ENCODE measurements at regions not wholly inside any gene's neighbourhood (a gene's known extent, or its start where the extent isn't known, plus 50 kb on each side); places are given as distances from the start of the nearest gene placed in this dataset.

DNA sequence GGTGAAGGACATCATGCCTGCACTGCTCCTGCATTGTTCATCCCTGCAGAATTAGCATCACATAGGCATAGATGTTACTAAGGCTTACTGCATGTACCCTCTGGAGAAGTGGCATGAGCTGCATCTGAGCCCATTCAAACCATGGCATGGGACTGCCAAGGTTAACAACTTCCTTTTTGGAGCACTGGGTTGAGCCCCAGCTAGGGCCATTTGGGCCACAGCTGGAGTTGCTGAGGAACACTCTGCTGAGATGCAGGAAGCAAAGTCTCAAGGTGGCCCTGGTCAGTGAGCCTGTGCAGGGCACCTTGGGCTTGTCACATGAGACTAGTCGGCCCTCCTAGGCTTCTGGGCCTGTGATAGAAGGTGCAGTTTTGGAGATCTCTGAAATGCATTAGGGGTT, 511.2 kb downstream of the C12orf50 start:
- H3K4me3 ChIP-seq (ENCODE audit: low read depth, low read length): no peak overlapping the region
- TF ChIP-seq, protein P1, sequence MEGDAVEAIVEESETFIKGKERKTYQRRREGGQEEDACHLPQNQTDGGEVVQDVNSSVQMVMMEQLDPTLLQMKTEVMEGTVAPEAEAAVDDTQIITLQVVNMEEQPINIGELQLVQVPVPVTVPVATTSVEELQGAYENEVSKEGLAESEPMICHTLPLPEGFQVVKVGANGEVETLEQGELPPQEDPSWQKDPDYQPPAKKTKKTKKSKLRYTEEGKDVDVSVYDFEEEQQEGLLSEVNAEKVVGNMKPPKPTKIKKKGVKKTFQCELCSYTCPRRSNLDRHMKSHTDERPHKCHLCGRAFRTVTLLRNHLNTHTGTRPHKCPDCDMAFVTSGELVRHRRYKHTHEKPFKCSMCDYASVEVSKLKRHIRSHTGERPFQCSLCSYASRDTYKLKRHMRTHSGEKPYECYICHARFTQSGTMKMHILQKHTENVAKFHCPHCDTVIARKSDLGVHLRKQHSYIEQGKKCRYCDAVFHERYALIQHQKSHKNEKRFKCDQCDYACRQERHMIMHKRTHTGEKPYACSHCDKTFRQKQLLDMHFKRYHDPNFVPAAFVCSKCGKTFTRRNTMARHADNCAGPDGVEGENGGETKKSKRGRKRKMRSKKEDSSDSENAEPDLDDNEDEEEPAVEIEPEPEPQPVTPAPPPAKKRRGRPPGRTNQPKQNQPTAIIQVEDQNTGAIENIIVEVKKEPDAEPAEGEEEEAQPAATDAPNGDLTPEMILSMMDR (conservative IDR thresholded peaks at IDR 0.05; ENCODE audit: low read depth, low read length): no peak
- no peak for DNase-seq (ENCODE audit: low read depth)

DNA sequence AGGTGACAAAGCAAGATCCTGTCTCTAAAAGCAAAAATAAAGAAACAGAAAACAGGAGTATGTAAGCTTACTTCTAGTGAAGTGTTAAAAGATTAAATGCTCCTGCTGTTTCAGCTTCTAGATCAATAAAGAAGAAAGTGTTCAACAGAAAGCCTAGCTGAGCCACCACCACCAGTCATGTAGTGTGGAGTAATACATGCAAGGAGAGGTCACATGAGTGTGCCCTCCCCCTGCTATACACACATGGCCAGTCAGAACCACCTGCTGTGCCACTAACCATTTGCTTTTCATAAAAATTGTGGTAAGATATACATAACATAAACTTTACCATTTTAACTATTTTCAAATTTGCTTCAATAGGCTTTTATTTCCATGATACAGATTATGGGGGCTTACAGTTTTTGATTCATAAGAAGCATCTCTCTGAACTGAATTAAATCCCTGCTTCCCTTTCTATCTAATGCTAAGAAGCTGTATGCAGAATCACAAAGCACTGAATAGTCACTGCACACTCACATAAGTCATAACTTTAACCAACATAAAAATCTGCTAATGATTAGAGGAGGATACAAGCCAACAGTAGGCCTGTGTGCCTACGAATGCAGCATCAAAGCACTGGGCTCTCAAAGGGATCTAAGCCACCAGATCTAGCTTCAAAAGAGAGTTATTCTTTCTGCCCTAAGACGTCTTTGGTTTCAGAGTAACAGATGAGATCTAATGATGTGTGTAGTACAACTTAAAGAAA, 515.5 kb downstream of the C12orf50 start:
- H3K4me3 ChIP-seq (ENCODE audit: low read depth, low read length): no peak overlapping the region
- DNase-seq (ENCODE audit: low read depth): no peak
- TF ChIP-seq, protein P1 (conservative IDR thresholded peaks at IDR 0.05; ENCODE audit: low read depth, low read length): no peak

DNA sequence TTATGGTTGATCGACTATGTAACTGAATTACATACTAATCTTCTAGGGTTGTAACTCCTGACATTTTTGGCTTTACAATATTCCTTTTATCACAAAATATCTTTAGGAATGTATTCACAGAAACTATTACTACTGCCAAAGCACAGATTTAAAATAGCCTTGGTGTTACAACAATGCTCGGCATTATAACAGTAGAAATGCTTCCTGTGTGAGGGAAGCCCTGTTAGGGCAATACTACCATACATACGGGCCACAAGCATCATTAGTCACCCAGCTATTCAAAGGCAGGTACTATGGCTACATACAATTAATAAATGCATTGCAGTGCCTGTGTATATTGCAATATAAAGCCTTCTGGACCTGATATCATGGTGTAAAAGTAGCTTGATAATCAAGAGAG, 517.8 kb downstream of the C12orf50 start:
- TF ChIP-seq, protein P1 (conservative IDR thresholded peaks at IDR 0.05; ENCODE audit: low read depth, low read length): no peak
- no peak for DNase-seq (ENCODE audit: low read depth)
- H3K4me3 ChIP-seq (ENCODE audit: low read depth, low read length): no peak overlapping the region

DNA sequence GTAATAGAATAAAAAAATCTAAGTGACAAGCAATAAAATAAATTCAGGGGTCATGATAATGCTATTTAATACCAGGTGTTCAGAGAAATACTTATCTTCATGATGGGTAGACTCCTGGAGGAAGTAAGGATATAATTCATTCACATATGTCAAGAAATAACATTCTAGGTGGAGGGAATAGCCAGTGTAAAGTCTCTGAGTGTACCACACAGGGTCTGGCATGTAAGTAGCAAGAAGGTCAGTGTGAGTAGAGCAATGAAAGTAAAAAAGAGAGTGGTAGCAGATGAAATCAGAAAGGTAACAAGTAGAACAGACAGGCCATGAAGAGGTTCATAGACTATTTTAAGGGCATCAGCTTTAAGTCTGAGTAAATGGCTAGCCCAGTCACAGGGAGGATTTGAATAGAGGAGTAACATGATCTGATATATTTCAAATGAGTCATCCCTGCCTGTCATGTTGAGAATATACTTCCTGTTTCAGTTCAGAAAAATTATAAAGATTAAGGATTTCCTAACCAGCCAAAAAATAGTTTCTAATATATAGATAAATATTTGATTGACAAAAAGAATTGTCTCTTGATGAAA, 519.9 kb downstream of the C12orf50 start:
- H3K4me3 ChIP-seq (ENCODE audit: low read depth, low read length): no peak overlapping the region
- TF ChIP-seq, protein P1 (conservative IDR thresholded peaks at IDR 0.05; ENCODE audit: low read depth, low read length): no peak

DNA sequence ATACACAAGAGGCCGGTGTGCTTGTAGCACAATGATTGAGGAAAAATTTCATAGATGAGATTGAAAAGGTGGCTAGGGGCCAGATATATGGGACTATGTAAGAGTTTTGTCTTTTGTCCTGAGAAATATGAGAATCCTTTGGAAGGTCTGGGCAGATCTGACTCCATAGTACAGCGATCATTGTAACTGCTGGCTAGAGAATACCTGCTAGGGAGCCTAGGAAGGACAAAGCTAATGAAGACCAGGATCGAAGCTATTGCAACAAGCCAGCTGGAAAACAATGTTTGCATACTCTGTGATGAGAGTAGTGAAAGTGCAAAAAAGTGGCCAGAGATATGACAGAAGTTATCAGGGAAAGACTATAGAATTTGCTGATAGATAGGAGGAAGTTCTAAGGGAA, 537.6 kb downstream of the C12orf50 start:
- DNase-seq (ENCODE audit: low read depth): no peak
- H3K4me3 ChIP-seq (ENCODE audit: low read depth, low read length): no peak overlapping the region
- TF ChIP-seq, protein P1 (conservative IDR thresholded peaks at IDR 0.05; ENCODE audit: low read depth, low read length): no peak

More for the DNA sequence above, 519.9 kb downstream of the C12orf50 start:
- peak; percentile 16 for DNase-seq (ENCODE audit: low read depth)

DNA sequence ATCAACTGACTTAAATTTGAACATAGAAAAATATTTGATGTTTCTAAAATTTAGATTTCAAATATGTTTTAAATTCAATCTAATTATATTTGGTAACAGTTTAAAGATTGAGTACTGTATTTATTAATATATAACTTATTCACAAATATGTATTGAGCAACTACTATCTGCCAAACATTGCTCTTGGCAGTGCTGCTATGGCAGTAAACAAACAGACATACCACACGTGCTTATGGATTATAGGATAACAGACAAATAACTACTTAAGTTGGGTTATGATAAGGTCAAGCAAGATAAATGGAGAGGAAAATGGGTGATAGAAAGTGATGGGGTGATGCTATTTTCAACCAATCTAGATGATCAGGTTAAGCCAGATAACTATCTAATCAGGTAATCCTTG, 538.1 kb downstream of the C12orf50 start:
- TF ChIP-seq, protein P1 (conservative IDR thresholded peaks at IDR 0.05; ENCODE audit: low read depth, low read length): no peak
- no peak for DNase-seq (ENCODE audit: low read depth)
- no peak overlapping the region for H3K4me3 ChIP-seq (ENCODE audit: low read depth, low read length)

DNA sequence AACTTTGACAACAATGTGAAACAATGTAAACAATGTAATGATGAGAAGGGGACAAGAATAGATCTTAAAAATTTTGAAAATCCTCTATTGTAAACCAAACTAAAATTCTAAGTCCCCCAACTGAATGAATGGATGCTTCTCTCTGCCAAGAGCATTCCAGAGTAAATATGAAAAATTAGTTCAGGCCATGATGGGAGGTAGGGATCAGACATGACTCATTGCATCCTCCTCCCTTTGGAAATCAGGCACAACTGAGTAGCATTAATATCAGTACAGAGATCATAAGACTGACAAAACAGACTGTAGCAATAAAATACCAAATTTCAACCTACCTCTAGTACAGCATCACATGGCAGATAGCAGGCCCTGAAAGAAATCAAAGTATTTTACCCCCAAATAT, 559.9 kb downstream of the C12orf50 start:
- H3K4me3 ChIP-seq (ENCODE audit: low read depth, low read length): no peak overlapping the region
- DNase-seq (ENCODE audit: low read depth): no peak
- TF ChIP-seq, protein P1 (conservative IDR thresholded peaks at IDR 0.05; ENCODE audit: low read depth, low read length): no peak
